ENCODE measurements at regions not wholly inside any gene's neighbourhood (a gene's known extent, or its start where the extent isn't known, plus 50 kb on each side); places are given as distances from the start of the nearest gene placed in this dataset.

GRCh38 chr6:56356426-56356825 lies 109.0 kb upstream of the COL21A1 start:
- H3K4me3 ChIP-seq (ENCODE audit: low read length) = no peak overlapping the region
- H3K27ac ChIP-seq (ENCODE audit: low read depth, low read length) = no peak overlapping the region
- no peaks in the 10 kb centered on the region for H3F3A ChIP-seq (ENCODE audit: control insufficient read depth, insufficient read depth)
- no peaks in the 10 kb centered on the region for H4K20me1 ChIP-seq (ENCODE audit: control insufficient read depth, insufficient read depth, low read depth, low read length)
- H3K4me1 ChIP-seq (ENCODE audit: control insufficient read depth, low read length) = no peaks in the 10 kb centered on the region
- H3K4me2 ChIP-seq (ENCODE audit: low read length) = no peak overlapping the region
- no peaks in the 10 kb centered on the region for H3K9me3 ChIP-seq (ENCODE audit: control insufficient read depth, insufficient read depth, low read length)
- H3K79me2 ChIP-seq (ENCODE audit: control insufficient read depth, low read length) = no peaks in the 10 kb centered on the region
- TF ChIP-seq CTCF (IDR thresholded peaks at IDR 0.05; ENCODE audit: low read depth, low read length, poor library complexity, severe bottlenecking) = no peak
- no peaks in the 10 kb centered on the region for H3K9me2 ChIP-seq (replicated peaks; ENCODE audit: control insufficient read depth, low read length)
- H3K36me3 ChIP-seq (ENCODE audit: control insufficient read depth, low read length) = no peaks in the 10 kb centered on the region
- H3K27me3 ChIP-seq (ENCODE audit: control insufficient read depth, low read length) = peaks cover 7% of the 10 kb centered on the region; the same call in 1 of the 2 replicates

- Histone ChIP-seq H3K79me2 (ENCODE audit: control insufficient read depth, low read length) (no peaks in the 10 kb centered on the region), H3K4me3 (ENCODE audit: low read length) (no peak overlapping the region), H3K4me1 (ENCODE audit: control insufficient read depth, low read length) (no peaks in the 10 kb centered on the region), H3K4me2 (ENCODE audit: low read length) (no peak overlapping the region), H3K27ac (ENCODE audit: low read depth, low read length) (no peak overlapping the region), H3K36me3 (ENCODE audit: control insufficient read depth, low read length) (no peaks in the 10 kb centered on the region), H3K9me2 (replicated peaks; ENCODE audit: control insufficient read depth, low read length) (no peaks in the 10 kb centered on the region), H3F3A (ENCODE audit: control insufficient read depth, insufficient read depth) (no peaks in the 10 kb centered on the region), H3K27me3 (ENCODE audit: control insufficient read depth, low read length) (peaks cover 7% of the 10 kb centered on the region; the same call in 1 of the 2 replicates), H3K9me3 (ENCODE audit: control insufficient read depth, insufficient read depth, low read length) (no peaks in the 10 kb centered on the region), H4K20me1 (ENCODE audit: control insufficient read depth, insufficient read depth, low read depth, low read length) (no peaks in the 10 kb centered on the region)
- TF ChIP-seq CTCF (IDR thresholded peaks at IDR 0.05; ENCODE audit: low read depth, low read length, poor library complexity, severe bottlenecking) = no peak
- TF ChIP-seq EZH2phosphoT487 (IDR thresholded peaks at IDR 0.05; ENCODE audit: borderline replicate concordance, low read length) = no peak
These were observed 106.5 kb upstream of the COL21A1 start for GRCh38 chr6:56353860-56354259.

GRCh38 chr6:56350628-56351260 lies 103.4 kb upstream of the COL21A1 start:
- Histone ChIP-seq H3K4me3 (ENCODE audit: low read length) (no peak overlapping the region), H3F3A (ENCODE audit: control insufficient read depth, insufficient read depth) (no peaks in the 10 kb centered on the region), H3K4me1 (ENCODE audit: control insufficient read depth, low read length) (no peaks in the 10 kb centered on the region), H3K9me3 (ENCODE audit: control insufficient read depth, insufficient read depth, low read length) (no peaks in the 10 kb centered on the region), H3K27me3 (ENCODE audit: control insufficient read depth, low read length) (no peaks in the 10 kb centered on the region), H3K27ac (ENCODE audit: low read depth, low read length) (no peak overlapping the region), H3K36me3 (ENCODE audit: control insufficient read depth, low read length) (no peaks in the 10 kb centered on the region), H4K20me1 (ENCODE audit: control insufficient read depth, insufficient read depth, low read depth, low read length) (no peaks in the 10 kb centered on the region), H3K4me2 (ENCODE audit: low read length) (no peak overlapping the region), H3K79me2 (ENCODE audit: control insufficient read depth, low read length) (no peaks in the 10 kb centered on the region), H3K9me2 (replicated peaks; ENCODE audit: control insufficient read depth, low read length) (no peaks in the 10 kb centered on the region)
- TF ChIP-seq EZH2phosphoT487 (IDR thresholded peaks at IDR 0.05; ENCODE audit: borderline replicate concordance, low read length) (no peak), CTCF (IDR thresholded peaks at IDR 0.05; ENCODE audit: low read depth, low read length, poor library complexity, severe bottlenecking) (no peak)
